Right lobe of liver (tissue), 6 donors: ENCODE measurements at regions not wholly inside any gene's neighbourhood (a gene's known extent, or its start where the extent isn't known, plus 50 kb on each side); places are given as distances from the start of the nearest gene placed in this dataset.

Experiments
- ATAC-seq, 4 donors: fragments of 200-7000 bp; cut with Tn5 transposase; one replicate each; pipeline ENCODE4 v1.9.1; 2020; ENCODE audit warnings: mild to moderate bottlenecking in 4 of 4, moderate library complexity in 4 of 4
- DNase-seq, 3 donors: peaks; one replicate each; pipeline ENCODE4 v3.0.0-alpha.2; 2020
- H3K27ac ChIP-seq, 3 donors: fragments of 200-600 bp; one replicate each; pipeline ENCODE4 v1.8.0; 2022
- H3K27me3 ChIP-seq, 2 donors: fragments of 200-600 bp; one replicate each; pipeline ENCODE4 v1.8.0; 2022
- H3K36me3 ChIP-seq, 4 donors: fragments of 200-600 bp; sonication (generic) in 1 of 4; one replicate each; pipeline versions ENCODE4 v1.5.1 to v1.8.0; 2017 to 2022; ENCODE audit warnings: control low read depth in 1 of 4
- H3K4me1 ChIP-seq, 4 donors: fragments of 200-600 bp; sonication (generic) in 1 of 4; one replicate each; pipeline versions ENCODE4 v1.5.1 to v1.8.0; 2017 to 2022; ENCODE audit warnings: control low read depth in 1 of 4
- H3K4me3 ChIP-seq, 3 donors: fragments of 200-600 bp; one replicate each; pipeline ENCODE4 v1.8.0; 2022
- H3K9me3 ChIP-seq, 4 donors: fragments of 200-600 bp; sonication (generic) in 1 of 4; one replicate each; pipeline versions ENCODE4 v1.5.1 to v1.8.0; 2017 to 2022; ENCODE audit warnings: control low read depth in 1 of 4
- CTCF ChIP-seq, 4 donors: fragments of 200-600 bp in 3 of 4; fragments of 450-650 bp in 1 of 4; IDR thresholded peaks; one replicate each; pipeline versions ENCODE4 v1.5.1 to v1.8.0; 2016 to 2022; ENCODE audit warnings: antibody characterized with exemption in 4 of 4, mild to moderate bottlenecking in 2 of 4
- POLR2A ChIP-seq: fragments of 450-650 bp; IDR thresholded peaks from one replicate; pipeline ENCODE4 v1.6.1; 2017; ENCODE audit warnings: antibody characterized with exemption, mild to moderate bottlenecking
- WGBS: methylation state at CpG from one replicate; pipeline ENCODE4 v1.1.6; 2018; ENCODE audit warnings: low coverage, low lambda C conversion rate; ENCODE audit not compliant: insufficient coverage; ENCODE audit errors: missing lambda C conversion rate; 5-methylcytosine and 5-hydroxymethylcytosine counted together
- intact Hi-C, 2 donors: fragments of 100-400 bp; cut with DNase I; formaldehyde crosslinking; loops; one replicate each; pipeline versions ENCODE4 v1.11.2 to v1.14.1; 2022
- donor health status: DM: no; HTN: yes; CAD: no.
- donor health status: DM: no; HTN: no; CAD: no.
- donor health status: DM: no; HTN: no; CAD: no.
- donor health status: DM: no; HTN: yes; CAD: no.
- donor health status: DM: no; HTN: yes; CAD: no.

GRCh38 chr20:58102261-58102660 is 126.2 kb downstream of the ANKRD60 start:
- DNase-seq (no peak), ATAC-seq (no peak)
- intact Hi-C loops: no loop called here
- Histone ChIP-seq H3K4me1 (no peaks in the 10 kb centered on the region), H3K9me3 (no peaks in the 10 kb centered on the region), H3K36me3 (no peaks in the 10 kb centered on the region), H3K27ac (no peak overlapping the region), H3K4me3 (no peak overlapping the region), H3K27me3 (no peaks in the 10 kb centered on the region)
- WGBS: 69% methylated on average over 4 of the region's 4 CpGs
- TF ChIP-seq POLR2A (no peak), CTCF (IDR thresholded peaks at IDR 0.05) (no peak)

- no peaks in the 10 kb centered on the region for H3K27me3 ChIP-seq
- 71% methylated on average over 7 of the region's 7 CpGs for WGBS
- no peaks in the 10 kb centered on the region for H3K9me3 ChIP-seq
- H3K36me3 ChIP-seq: no peaks in the 10 kb centered on the region
- H3K27ac ChIP-seq: no peak overlapping the region
- no peak for DNase-seq
- intact Hi-C loops: no loop called here
- ATAC-seq: no peak
- H3K4me3 ChIP-seq: no peak overlapping the region
- TF ChIP-seq CTCF (IDR thresholded peaks at IDR 0.05): no peak
- no peak for TF ChIP-seq POLR2A
- no peaks in the 10 kb centered on the region for H3K4me1 ChIP-seq
These were observed 127.6 kb downstream of the ANKRD60 start for GRCh38 chr20:58100731-58101356.

- H3K9me3 ChIP-seq: no peaks in the 10 kb centered on the region
These were observed 128.3 kb downstream of the ANKRD60 start for GRCh38 chr20:58099956-58100730.

GRCh38 chr20:58099291-58099935 is 129.0 kb downstream of the ANKRD60 start:
- Histone ChIP-seq H3K4me3 (no peak overlapping the region), H3K4me1 (no peaks in the 10 kb centered on the region), H3K27ac (no peak overlapping the region), H3K9me3 (no peaks in the 10 kb centered on the region), H3K27me3 (no peaks in the 10 kb centered on the region), H3K36me3 (no peaks in the 10 kb centered on the region)
- intact Hi-C loops: loop anchor here in 1 of 2 donors (10.0 kb wide), 1 partner anchor 445 kb away; no protein-coding TSS in a partner anchor
- DNase-seq: no peak
- 59% methylated on average over 8 of the region's 16 CpGs for WGBS
- no peak for TF ChIP-seq POLR2A
- TF ChIP-seq CTCF (IDR thresholded peaks at IDR 0.05): no peak
- no peak for ATAC-seq

More at GRCh38 chr20:58099956-58100730, 128.3 kb downstream of the ANKRD60 start:
- intact Hi-C loops: loop anchor here in 1 of 2 donors (10.0 kb wide), 1 partner anchor 445 kb away; no protein-coding TSS in a partner anchor
- TF ChIP-seq POLR2A (no peak), CTCF (IDR thresholded peaks at IDR 0.05) (no peak)
- WGBS: 49% methylated on average over 8 of the region's 9 CpGs
- Histone ChIP-seq H3K4me1 (no peaks in the 10 kb centered on the region), H3K4me3 (no peak overlapping the region), H3K36me3 (no peaks in the 10 kb centered on the region), H3K27me3 (no peaks in the 10 kb centered on the region), H3K27ac (no peak overlapping the region)
- ATAC-seq: no peak
- no peak for DNase-seq
